SK-N-SH (cell line): ENCODE measurements at regions not wholly inside any gene's neighbourhood (a gene's known extent, or its start where the extent isn't known, plus 50 kb on each side); places are given as distances from the start of the nearest gene placed in this dataset.

ENCODE experiments used
- CTCF ChIA-PET: fragments of 300-600, 350-600 bp; formaldehyde crosslinking; extraction: SDS; loops from one replicate; lab custom pipeline; 2021; lab: Yijun Ruan, JAX
- POLR2A ChIA-PET: fragments of 350-600 bp; sonication (Branson Sonifier 250); formaldehyde crosslinking; extraction: SDS; loops from one replicate; lab custom pipeline; 2020; ENCODE audit warnings: antibody characterized with exemption, inconsistent platforms; lab: Yijun Ruan, JAX
- DNase-seq: peaks from one replicate; pipeline ENCODE4 v3.0.0; 2012
- H2AFZ ChIP-seq: fragments of 200-600 bp; sonication (generic); 2 replicates; pipeline ENCODE4 v1.8.1; 2016; ENCODE audit warnings: antibody characterized with exemption, mild to moderate bottlenecking, low read depth
- H3F3A ChIP-seq: fragments of 200-600 bp; sonication (generic); replicated peaks from 2 replicates; pipeline ENCODE3; 2016; ENCODE audit warnings: antibody characterized with exemption, mild to moderate bottlenecking; ENCODE audit not compliant: insufficient read depth
- H3K27ac ChIP-seq, 2 experiments: fragments of 200-500 bp in 1 of 2; fragments of 200-600 bp in 1 of 2; sonication (Bioruptor generic) in 1 of 2; sonication (generic), shearing (Covaris generic) in 1 of 2; 2 replicates each; pipeline versions ENCODE4 v1.5.1 to v1.6.1; 2014 to 2016; ENCODE audit warnings: low read depth in 2 of 2, inconsistent platforms in 1 of 2, low read length in 1 of 2, mild to moderate bottlenecking in 1 of 2, mixed read lengths in 1 of 2
- H3K27me3 ChIP-seq: fragments of 200-600 bp; sonication (generic), shearing (Covaris generic); 2 replicates; pipeline ENCODE4 v1.6.1; 2016; ENCODE audit warnings: mixed run types; ENCODE audit not compliant: insufficient read depth
- H3K36me3 ChIP-seq, 2 experiments: fragments of 200-500 bp in 1 of 2; fragments of 200-600 bp in 1 of 2; sonication (Bioruptor generic) in 1 of 2; sonication (generic) in 1 of 2; replicated peaks in 1 of 2; 2 replicates each; pipeline versions ENCODE3 to v1.5.1; 2014 to 2016; ENCODE audit warnings: low read length in 1 of 2, mild to moderate bottlenecking in 1 of 2; ENCODE audit not compliant: insufficient read depth in 2 of 2, control insufficient read depth in 1 of 2
- H3K4me1 ChIP-seq, 2 experiments: fragments of 200-500 bp in 1 of 2; fragments of 200-600 bp in 1 of 2; sonication (Bioruptor generic) in 1 of 2; sonication (generic), shearing (Covaris generic) in 1 of 2; 2 replicates each; pipeline versions ENCODE4 v1.5.1 to v1.6.1; 2014 to 2016; ENCODE audit warnings: low read depth in 1 of 2, low read length in 1 of 2, mixed run types in 1 of 2; ENCODE audit not compliant: insufficient read depth in 2 of 2, control insufficient read depth in 1 of 2
- H3K4me2 ChIP-seq: fragments of 200-600 bp; sonication (generic), shearing (Covaris generic); 2 replicates; pipeline ENCODE4 v1.6.1; 2017; ENCODE audit warnings: mixed run types
- H3K4me3 ChIP-seq, 2 experiments: fragments of 200-500 bp in 1 of 2; fragments of 200-600 bp in 1 of 2; sonication (Bioruptor generic) in 1 of 2; sonication (generic), shearing (Covaris generic) in 1 of 2; 2 replicates each; pipeline versions ENCODE4 v1.5.1 to v1.8.1; 2014 to 2016; ENCODE audit warnings: low read depth in 2 of 2, inconsistent platforms in 1 of 2, low read length in 1 of 2, mild to moderate bottlenecking in 1 of 2, mixed read lengths in 1 of 2, moderate library complexity in 1 of 2
- H3K79me2 ChIP-seq: fragments of 200-600 bp; sonication (generic); 2 replicates; pipeline ENCODE4 v1.8.1; 2017; ENCODE audit warnings: mild to moderate bottlenecking; ENCODE audit not compliant: insufficient read depth
- H3K9ac ChIP-seq: fragments of 200-600 bp; sonication (generic); 2 replicates; pipeline ENCODE4 v1.6.1; 2017; ENCODE audit warnings: mixed run types
- H3K9me2 ChIP-seq: fragments of 200-600 bp; sonication (generic); 2 replicates; pipeline ENCODE4 v1.6.1; 2017; ENCODE audit warnings: mixed run types
- H3K9me3 ChIP-seq: fragments of 200-600 bp; sonication (generic); 2 replicates; pipeline ENCODE4 v1.6.1; 2017; ENCODE audit warnings: mixed run types, mild to moderate bottlenecking, moderate library complexity
- H4K20me1 ChIP-seq: fragments of 200-600 bp; sonication (generic); 2 replicates; pipeline ENCODE4 v1.6.1; 2017; ENCODE audit warnings: mild to moderate bottlenecking, mixed run types; ENCODE audit not compliant: insufficient read depth
- EP300 ChIP-seq, 2 experiments: IDR thresholded peaks; 2 replicates each; pipeline versions ENCODE4 v1.4.0 to v1.6.1; 2012; ENCODE audit warnings: borderline replicate concordance in 1 of 2, low read depth in 1 of 2, low read length in 1 of 2
- EZH2phosphoT487 ChIP-seq: fragments of 200-600 bp; sonication (generic); IDR thresholded peaks from 2 replicates; pipeline ENCODE4 v1.6.1; 2017; ENCODE audit warnings: low read depth, mixed run types, mild to moderate bottlenecking, antibody characterized with exemption, moderate library complexity, borderline replicate concordance
- FOXM1 ChIP-seq: IDR thresholded peaks from 2 replicates; pipeline ENCODE4 v1.4.0; 2012; ENCODE audit warnings: low read depth, mild to moderate bottlenecking
- GATA2 ChIP-seq: sonication (generic); formaldehyde crosslinking; IDR thresholded peaks from 2 replicates; pipeline ENCODE4 v1.5.0; 2020; ENCODE audit warnings: mild to moderate bottlenecking, missing genetic modification reagents
- JUND ChIP-seq: IDR thresholded peaks from 2 replicates; pipeline ENCODE4 v1.4.0; 2012
- MXI1 ChIP-seq: IDR thresholded peaks from 2 replicates; pipeline ENCODE4 v1.6.1; 2012; ENCODE audit warnings: mild to moderate bottlenecking, low read depth, low read length, improper control_type of control experiment
- NFIC ChIP-seq: IDR thresholded peaks from 2 replicates; pipeline ENCODE4 v1.4.0; 2012; ENCODE audit warnings: borderline replicate concordance
- NRF1 ChIP-seq: IDR thresholded peaks from 2 replicates; pipeline ENCODE4 v1.6.1; 2012; ENCODE audit warnings: low read depth, mild to moderate bottlenecking, low read length
- RXRA ChIP-seq: IDR thresholded peaks from 2 replicates; pipeline ENCODE4 v1.4.0; 2012; ENCODE audit warnings: low read depth, mild to moderate bottlenecking, borderline replicate concordance
- SIN3A ChIP-seq: IDR thresholded peaks from 2 replicates; pipeline ENCODE4 v1.6.1; 2012; ENCODE audit warnings: low read depth, mild to moderate bottlenecking, low read length, moderate library complexity, borderline replicate concordance
- TAF1 ChIP-seq: IDR thresholded peaks from 2 replicates; pipeline ENCODE4 v1.6.1; 2012; ENCODE audit warnings: low read depth, mild to moderate bottlenecking, low read length, moderate library complexity, borderline replicate concordance
- WGBS: methylation state at CpG from one replicate; pipeline ENCODE4 v1.1.6; 2017; ENCODE audit warnings: low lambda C conversion rate; 5-methylcytosine and 5-hydroxymethylcytosine counted together
- TF ChIP-seq, protein P1 (sequence below): fragments of 200-600 bp; sonication (generic); IDR thresholded peaks from 2 replicates; pipeline ENCODE4 v1.6.1; 2017; ENCODE audit warnings: antibody characterized with exemption, mild to moderate bottlenecking, moderate library complexity
- TF ChIP-seq, protein P2 (sequence below): IDR thresholded peaks from 2 replicates; pipeline ENCODE4 v1.4.0; 2012; ENCODE audit warnings: low read depth
- TF ChIP-seq, protein P3 (sequence below): IDR thresholded peaks from 2 replicates; pipeline ENCODE4 v1.6.1; 2012; ENCODE audit warnings: mild to moderate bottlenecking, low read depth, low read length, moderate library complexity

DNA sequence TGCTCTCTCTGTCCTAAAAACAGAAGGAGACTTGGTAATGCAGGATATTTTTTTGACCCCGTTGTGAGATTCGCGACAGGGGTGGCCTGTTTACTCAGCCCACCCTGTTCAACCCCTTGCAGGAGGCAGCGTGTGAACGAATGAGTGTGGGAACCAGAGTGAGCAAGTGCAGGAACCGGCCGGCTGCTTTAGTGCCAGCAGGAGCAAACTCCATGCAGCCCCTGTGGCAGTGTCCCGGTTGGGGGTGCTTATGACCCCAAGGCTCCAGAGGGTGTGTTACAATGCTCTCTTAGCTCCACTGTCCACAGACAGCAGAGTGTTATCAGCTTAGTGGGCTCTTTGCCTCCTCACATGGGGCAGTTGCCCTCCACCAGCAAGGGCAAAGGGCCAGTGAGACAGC, 225.2 kb downstream of the ETNK1 start (continued):
- TF ChIP-seq, protein P1, sequence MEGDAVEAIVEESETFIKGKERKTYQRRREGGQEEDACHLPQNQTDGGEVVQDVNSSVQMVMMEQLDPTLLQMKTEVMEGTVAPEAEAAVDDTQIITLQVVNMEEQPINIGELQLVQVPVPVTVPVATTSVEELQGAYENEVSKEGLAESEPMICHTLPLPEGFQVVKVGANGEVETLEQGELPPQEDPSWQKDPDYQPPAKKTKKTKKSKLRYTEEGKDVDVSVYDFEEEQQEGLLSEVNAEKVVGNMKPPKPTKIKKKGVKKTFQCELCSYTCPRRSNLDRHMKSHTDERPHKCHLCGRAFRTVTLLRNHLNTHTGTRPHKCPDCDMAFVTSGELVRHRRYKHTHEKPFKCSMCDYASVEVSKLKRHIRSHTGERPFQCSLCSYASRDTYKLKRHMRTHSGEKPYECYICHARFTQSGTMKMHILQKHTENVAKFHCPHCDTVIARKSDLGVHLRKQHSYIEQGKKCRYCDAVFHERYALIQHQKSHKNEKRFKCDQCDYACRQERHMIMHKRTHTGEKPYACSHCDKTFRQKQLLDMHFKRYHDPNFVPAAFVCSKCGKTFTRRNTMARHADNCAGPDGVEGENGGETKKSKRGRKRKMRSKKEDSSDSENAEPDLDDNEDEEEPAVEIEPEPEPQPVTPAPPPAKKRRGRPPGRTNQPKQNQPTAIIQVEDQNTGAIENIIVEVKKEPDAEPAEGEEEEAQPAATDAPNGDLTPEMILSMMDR: no peak
- no peak for TF ChIP-seq TAF1
- TF ChIP-seq EZH2phosphoT487: no peak
- no peak for TF ChIP-seq MXI1
- TF ChIP-seq, protein P2, sequence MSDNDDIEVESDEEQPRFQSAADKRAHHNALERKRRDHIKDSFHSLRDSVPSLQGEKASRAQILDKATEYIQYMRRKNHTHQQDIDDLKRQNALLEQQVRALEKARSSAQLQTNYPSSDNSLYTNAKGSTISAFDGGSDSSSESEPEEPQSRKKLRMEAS: no peak

DNA sequence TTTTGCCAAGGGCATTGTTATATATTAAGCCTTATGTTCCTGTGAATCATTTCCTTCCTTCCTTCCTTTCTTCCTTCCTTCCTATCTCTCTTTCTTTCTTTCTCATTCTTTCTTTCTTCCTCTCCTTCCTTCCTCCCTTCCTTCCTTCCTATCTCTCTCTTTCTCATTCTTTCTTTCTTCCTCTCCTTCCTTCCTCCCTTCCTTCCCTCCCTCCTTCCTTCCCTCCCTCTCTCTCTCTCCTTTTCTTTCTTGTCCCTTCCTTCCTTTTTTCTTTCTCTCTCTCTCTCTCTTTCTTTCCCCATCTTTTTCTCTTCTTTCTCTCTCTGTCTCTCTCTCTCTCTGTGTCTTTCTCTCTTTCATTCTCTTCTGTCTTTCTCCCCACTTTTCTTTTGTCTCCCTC, 226.6 kb downstream of the ETNK1 start:
- Histone ChIP-seq H3K27ac (no peak overlapping the region), H3K9me2 (no peaks in the 10 kb centered on the region), H3K9ac (no peak overlapping the region), H3K27me3 (no peaks in the 10 kb centered on the region; the same call in 1 of the 2 replicates), H4K20me1 (no peaks in the 10 kb centered on the region), H3K4me1 (no peaks in the 10 kb centered on the region; a peak in 1 of 4 replicates), H3K79me2 (no peaks in the 10 kb centered on the region), H3K9me3 (no peaks in the 10 kb centered on the region), H3K4me2 (no peak overlapping the region), H3K36me3 (no peaks in the 10 kb centered on the region), H2AFZ (no peak overlapping the region), H3F3A (no peaks in the 10 kb centered on the region), H3K4me3 (no peak overlapping the region)
- CTCF ChIA-PET: no interaction called here
- POLR2A ChIA-PET: no interaction called here
- TF ChIP-seq NRF1: no peak
- TF ChIP-seq JUND: no peak
- no peak for DNase-seq

DNA sequence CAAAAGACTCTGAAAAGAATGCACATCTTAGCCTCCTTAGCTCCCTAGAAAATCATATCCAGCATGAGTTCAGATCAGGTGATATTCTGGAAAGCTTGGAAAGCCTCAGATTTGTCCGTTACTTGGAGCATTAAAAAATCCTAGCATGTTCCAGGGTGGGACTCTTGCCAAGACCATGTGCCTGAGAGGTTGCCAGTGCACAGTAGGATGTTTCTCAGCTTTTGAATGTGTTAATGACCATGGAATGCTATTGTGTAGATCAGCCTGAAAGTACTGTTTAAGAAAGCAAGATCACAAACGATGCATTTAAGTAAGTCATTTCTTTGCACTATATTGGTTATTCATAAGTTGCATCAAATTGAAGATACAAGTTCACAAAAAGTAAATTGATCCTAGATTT, 230.5 kb downstream of the ETNK1 start:
- no peak for TF ChIP-seq FOXM1
- no peak for TF ChIP-seq EZH2phosphoT487
- TF ChIP-seq NFIC: no peak
- no peak for TF ChIP-seq GATA2 (CRISPR knock-in tag)
- TF ChIP-seq SIN3A: no peak
- TF ChIP-seq RXRA: no peak
- TF ChIP-seq, protein P1: no peak
- TF ChIP-seq, protein P3, sequence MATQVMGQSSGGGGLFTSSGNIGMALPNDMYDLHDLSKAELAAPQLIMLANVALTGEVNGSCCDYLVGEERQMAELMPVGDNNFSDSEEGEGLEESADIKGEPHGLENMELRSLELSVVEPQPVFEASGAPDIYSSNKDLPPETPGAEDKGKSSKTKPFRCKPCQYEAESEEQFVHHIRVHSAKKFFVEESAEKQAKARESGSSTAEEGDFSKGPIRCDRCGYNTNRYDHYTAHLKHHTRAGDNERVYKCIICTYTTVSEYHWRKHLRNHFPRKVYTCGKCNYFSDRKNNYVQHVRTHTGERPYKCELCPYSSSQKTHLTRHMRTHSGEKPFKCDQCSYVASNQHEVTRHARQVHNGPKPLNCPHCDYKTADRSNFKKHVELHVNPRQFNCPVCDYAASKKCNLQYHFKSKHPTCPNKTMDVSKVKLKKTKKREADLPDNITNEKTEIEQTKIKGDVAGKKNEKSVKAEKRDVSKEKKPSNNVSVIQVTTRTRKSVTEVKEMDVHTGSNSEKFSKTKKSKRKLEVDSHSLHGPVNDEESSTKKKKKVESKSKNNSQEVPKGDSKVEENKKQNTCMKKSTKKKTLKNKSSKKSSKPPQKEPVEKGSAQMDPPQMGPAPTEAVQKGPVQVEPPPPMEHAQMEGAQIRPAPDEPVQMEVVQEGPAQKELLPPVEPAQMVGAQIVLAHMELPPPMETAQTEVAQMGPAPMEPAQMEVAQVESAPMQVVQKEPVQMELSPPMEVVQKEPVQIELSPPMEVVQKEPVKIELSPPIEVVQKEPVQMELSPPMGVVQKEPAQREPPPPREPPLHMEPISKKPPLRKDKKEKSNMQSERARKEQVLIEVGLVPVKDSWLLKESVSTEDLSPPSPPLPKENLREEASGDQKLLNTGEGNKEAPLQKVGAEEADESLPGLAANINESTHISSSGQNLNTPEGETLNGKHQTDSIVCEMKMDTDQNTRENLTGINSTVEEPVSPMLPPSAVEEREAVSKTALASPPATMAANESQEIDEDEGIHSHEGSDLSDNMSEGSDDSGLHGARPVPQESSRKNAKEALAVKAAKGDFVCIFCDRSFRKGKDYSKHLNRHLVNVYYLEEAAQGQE: no peak
- TF ChIP-seq MXI1: no peak
- TF ChIP-seq EP300 (IDR thresholded peaks at IDR 0.05; ENCODE audit: borderline replicate concordance in 1 of 2, low read depth in 1 of 2, low read length in 1 of 2): no peak
- Histone ChIP-seq H3K9me3 (no peaks in the 10 kb centered on the region), H3K9me2 (no peaks in the 10 kb centered on the region), H3K36me3 (no peaks in the 10 kb centered on the region), H4K20me1 (no peaks in the 10 kb centered on the region), H3K9ac (no peak overlapping the region), H3K4me2 (no peak overlapping the region), H3K79me2 (no peaks in the 10 kb centered on the region), H3K4me1 (no peaks in the 10 kb centered on the region; a peak in 1 of 4 replicates), H3K4me3 (no peak overlapping the region), H2AFZ (no peak overlapping the region), H3K27ac (no peak overlapping the region), H3F3A (no peaks in the 10 kb centered on the region), H3K27me3 (no peaks in the 10 kb centered on the region; the same call in 1 of the 2 replicates)
- WGBS: 33% methylated on average over 2 of the region's 2 CpGs
- DNase-seq: no peak
- CTCF ChIA-PET: interaction anchor here (0.5 to 2.8 kb wide), 25 partner anchors 8 to 1735 kb away, joined by 3 to 14 read pairs (median 4); no protein-coding TSS in a partner anchor
- POLR2A ChIA-PET: no interaction called here
